Hepatocyte (in vitro differentiated cells): ENCODE measurements at regions not wholly inside any gene's neighbourhood (a gene's known extent, or its start where the extent isn't known, plus 50 kb on each side); places are given as distances from the start of the nearest gene placed in this dataset.
"Not testable (repeated sequence)": the region's sequence is repeated elsewhere in the genome, so short reads cannot be mapped to it uniquely, and the experiment has no call there.

Source experiments
- EZH2phosphoT487 ChIP-seq: fragments of 200-600 bp; sonication (generic); IDR thresholded peaks from one replicate; pipeline ENCODE4 v1.6.1; 2018; ENCODE audit warnings: antibody characterized with exemption, mild to moderate bottlenecking, low read depth, moderate library complexity; ENCODE audit not compliant: unreplicated experiment, severe bottlenecking
- TF ChIP-seq, protein P1 (sequence below): fragments of 200-600 bp; sonication (generic); IDR thresholded peaks from 2 replicates; pipeline ENCODE4 v1.5.1; 2016; ENCODE audit warnings: antibody characterized with exemption, mild to moderate bottlenecking; ENCODE audit not compliant: poor library complexity

DNA sequence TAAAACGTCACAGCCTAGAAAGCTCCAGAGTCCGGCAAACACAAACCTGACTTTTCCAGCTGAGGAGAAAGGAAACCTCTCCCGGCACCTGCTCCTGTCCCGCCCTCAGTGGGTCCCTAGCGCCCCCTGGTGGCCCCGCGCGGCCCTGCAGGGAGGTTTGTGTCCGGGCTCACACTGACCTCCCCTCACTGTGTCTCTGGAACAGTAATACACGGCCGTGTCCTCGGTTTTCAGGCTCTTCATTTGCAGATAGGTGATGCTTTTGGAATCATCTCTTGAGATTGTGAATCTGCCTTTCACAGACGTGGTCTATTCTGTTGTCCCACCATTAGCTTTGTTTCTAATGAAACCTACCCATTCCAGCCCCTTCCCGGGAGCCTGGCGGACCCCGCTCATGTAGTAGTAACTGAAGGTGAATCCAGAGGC, 731.2 kb downstream of the TMEM121 start:
- TF ChIP-seq, protein P1, sequence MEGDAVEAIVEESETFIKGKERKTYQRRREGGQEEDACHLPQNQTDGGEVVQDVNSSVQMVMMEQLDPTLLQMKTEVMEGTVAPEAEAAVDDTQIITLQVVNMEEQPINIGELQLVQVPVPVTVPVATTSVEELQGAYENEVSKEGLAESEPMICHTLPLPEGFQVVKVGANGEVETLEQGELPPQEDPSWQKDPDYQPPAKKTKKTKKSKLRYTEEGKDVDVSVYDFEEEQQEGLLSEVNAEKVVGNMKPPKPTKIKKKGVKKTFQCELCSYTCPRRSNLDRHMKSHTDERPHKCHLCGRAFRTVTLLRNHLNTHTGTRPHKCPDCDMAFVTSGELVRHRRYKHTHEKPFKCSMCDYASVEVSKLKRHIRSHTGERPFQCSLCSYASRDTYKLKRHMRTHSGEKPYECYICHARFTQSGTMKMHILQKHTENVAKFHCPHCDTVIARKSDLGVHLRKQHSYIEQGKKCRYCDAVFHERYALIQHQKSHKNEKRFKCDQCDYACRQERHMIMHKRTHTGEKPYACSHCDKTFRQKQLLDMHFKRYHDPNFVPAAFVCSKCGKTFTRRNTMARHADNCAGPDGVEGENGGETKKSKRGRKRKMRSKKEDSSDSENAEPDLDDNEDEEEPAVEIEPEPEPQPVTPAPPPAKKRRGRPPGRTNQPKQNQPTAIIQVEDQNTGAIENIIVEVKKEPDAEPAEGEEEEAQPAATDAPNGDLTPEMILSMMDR = not testable (repeated sequence)
- not testable (repeated sequence) for TF ChIP-seq EZH2phosphoT487
